ENCODE measurements at regions not wholly inside any gene's neighbourhood (a gene's known extent, or its start where the extent isn't known, plus 50 kb on each side); places are given as distances from the start of the nearest gene placed in this dataset.
"Not testable (repeated sequence)": the region's sequence is repeated elsewhere in the genome, so short reads cannot be mapped to it uniquely, and the experiment has no call there.

DNA sequence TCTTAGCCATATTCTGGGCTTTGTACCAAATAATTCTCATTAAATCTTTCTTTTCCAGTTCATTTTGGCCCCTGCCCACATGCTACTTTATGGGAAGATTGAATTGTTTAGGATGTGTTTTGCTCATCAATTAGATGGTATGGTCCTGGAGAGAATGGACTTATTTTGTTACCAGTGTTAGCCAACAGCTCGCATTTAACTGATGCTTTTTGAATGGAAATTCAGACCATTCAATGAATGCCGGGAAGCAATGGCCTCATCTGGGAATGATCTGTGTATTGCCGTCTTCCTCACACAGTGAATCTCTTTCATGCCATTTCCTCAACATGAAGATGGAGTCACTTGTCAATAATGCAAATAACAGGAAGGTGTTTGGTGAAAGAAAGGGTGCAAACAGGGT is 370.6 kb upstream of the PIK3R1 start:
- Histone ChIP-seq H3K4me3 (ENCODE audit: low read depth, low read length) (no peak overlapping the region), H3K36me3 (ENCODE audit: control insufficient read depth, insufficient read depth, low read length) (no peaks in the 10 kb centered on the region), H3K9ac (ENCODE audit: low read depth, low read length) (no peak overlapping the region), H3K9me3 (ENCODE audit: control insufficient read depth, insufficient read depth, low read length) (no peaks in the 10 kb centered on the region), H3K4me1 (ENCODE audit: control insufficient read depth, insufficient read depth, low read length) (peaks cover 29% of the 10 kb centered on the region), H3K27me3 (ENCODE audit: control insufficient read depth, insufficient read depth, low read length) (no peaks in the 10 kb centered on the region), H3K27ac (ENCODE audit: low read depth, low read length) (peak overlapping the region; percentile 21)

DNA sequence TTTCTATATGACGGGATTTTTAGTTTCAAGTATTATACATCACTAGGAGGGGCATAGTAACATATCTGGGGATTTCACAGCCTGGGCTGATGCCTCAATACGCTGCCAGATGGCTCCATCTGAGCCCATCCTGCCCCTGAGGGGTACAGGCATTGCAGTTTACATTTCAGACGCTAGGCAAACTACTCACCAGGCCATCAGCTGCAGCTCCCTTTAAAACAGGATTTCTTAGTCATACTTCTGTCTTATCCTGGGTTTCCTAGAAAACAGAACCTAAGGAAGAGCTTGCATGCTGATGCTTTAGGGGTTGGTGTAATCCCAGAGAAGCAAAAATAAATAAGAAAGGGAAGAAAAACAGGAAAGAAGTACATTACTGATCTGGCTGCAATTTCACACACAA is 372.8 kb upstream of the PIK3R1 start:
- no peak overlapping the region for H3K4me3 ChIP-seq (ENCODE audit: low read depth, low read length)
- no peak overlapping the region for H3K9ac ChIP-seq (ENCODE audit: low read depth, low read length)
- no peaks in the 10 kb centered on the region for H3K27me3 ChIP-seq (ENCODE audit: control insufficient read depth, insufficient read depth, low read length)
- no peaks in the 10 kb centered on the region for H3K36me3 ChIP-seq (ENCODE audit: control insufficient read depth, insufficient read depth, low read length)
- peaks cover 29% of the 10 kb centered on the region for H3K4me1 ChIP-seq (ENCODE audit: control insufficient read depth, insufficient read depth, low read length)
- no peaks in the 10 kb centered on the region for H3K9me3 ChIP-seq (ENCODE audit: control insufficient read depth, insufficient read depth, low read length)
- H3K27ac ChIP-seq (ENCODE audit: low read depth, low read length) = no peak overlapping the region

DNA sequence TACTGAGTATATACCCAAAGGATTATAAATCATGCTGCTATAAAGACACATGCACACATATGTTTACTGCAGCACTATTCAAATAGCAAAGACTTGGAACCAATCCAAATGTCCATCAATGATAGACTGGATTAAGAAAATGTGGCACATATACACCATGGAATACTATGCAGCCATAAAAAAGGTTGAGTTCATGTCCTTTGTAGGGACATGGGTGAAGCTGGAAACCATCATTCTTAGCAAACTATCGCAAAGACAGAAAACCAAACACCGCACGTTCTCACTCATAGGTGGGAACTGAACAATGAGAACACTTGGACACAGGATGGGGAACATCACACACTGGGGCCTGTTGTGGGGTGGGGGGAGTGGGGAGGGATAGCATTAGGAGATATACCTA is 378.3 kb upstream of the PIK3R1 start:
- H3K36me3 ChIP-seq (ENCODE audit: control insufficient read depth, insufficient read depth, low read length); H3K27ac ChIP-seq (ENCODE audit: low read depth, low read length); H3K9me3 ChIP-seq (ENCODE audit: control insufficient read depth, insufficient read depth, low read length); H3K4me1 ChIP-seq (ENCODE audit: control insufficient read depth, insufficient read depth, low read length); H3K4me3 ChIP-seq (ENCODE audit: low read depth, low read length); H3K9ac ChIP-seq (ENCODE audit: low read depth, low read length); H3K27me3 ChIP-seq (ENCODE audit: control insufficient read depth, insufficient read depth, low read length): not testable (repeated sequence)

DNA sequence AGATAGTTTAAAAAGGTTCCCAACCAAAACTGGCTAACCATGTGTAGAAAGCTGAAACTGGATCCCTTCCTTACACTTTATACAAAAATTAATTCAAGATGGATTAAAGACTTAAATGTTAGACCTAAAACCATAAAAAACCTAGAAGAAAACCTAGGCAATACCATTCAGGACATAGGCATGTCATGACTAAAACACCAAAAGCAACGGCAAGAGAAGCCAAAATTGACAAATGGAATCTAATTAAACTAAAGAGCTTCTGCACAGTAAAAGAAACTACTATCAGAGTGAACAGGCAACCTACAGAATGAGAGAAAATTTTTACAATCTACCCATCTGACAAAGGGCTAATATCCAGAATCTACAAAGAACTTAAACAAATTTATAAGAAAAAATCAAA is 379.1 kb upstream of the PIK3R1 start:
- not testable (repeated sequence) for H3K9ac ChIP-seq (ENCODE audit: low read depth, low read length); H3K9me3 ChIP-seq (ENCODE audit: control insufficient read depth, insufficient read depth, low read length)

DNA sequence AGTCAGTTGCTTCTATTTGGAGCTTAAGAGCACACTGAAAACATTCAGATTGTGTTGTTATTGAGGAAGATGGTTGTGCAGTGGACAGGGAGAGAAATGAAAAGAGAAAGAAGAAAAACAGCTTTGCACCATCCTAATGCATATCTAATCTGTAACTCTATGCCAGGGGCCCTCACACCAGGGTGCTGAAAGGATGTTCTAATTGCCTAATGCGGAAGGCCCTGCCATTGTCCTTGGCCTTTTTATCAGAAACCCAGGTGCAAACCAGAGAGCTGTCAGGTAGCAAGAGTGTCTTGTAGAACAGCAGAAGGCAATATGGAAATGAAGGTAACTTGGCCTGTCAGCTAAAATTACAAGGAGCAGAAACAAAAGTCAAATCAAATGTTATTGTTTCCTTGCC is 384.5 kb upstream of the PIK3R1 start:
- Histone ChIP-seq H3K36me3 (ENCODE audit: control insufficient read depth, insufficient read depth, low read length) (no peaks in the 10 kb centered on the region), H3K27ac (ENCODE audit: low read depth, low read length) (no peak overlapping the region), H3K4me3 (ENCODE audit: low read depth, low read length) (no peak overlapping the region), H3K4me1 (ENCODE audit: control insufficient read depth, insufficient read depth, low read length) (peaks cover 6% of the 10 kb centered on the region), H3K9me3 (ENCODE audit: control insufficient read depth, insufficient read depth, low read length) (no peaks in the 10 kb centered on the region), H3K27me3 (ENCODE audit: control insufficient read depth, insufficient read depth, low read length) (no peaks in the 10 kb centered on the region), H3K9ac (ENCODE audit: low read depth, low read length) (no peak overlapping the region)

More for the DNA sequence above, 379.1 kb upstream of the PIK3R1 start:
- H3K4me3 ChIP-seq (ENCODE audit: low read depth, low read length); H3K27me3 ChIP-seq (ENCODE audit: control insufficient read depth, insufficient read depth, low read length); H3K27ac ChIP-seq (ENCODE audit: low read depth, low read length); H3K36me3 ChIP-seq (ENCODE audit: control insufficient read depth, insufficient read depth, low read length); H3K4me1 ChIP-seq (ENCODE audit: control insufficient read depth, insufficient read depth, low read length): not testable (repeated sequence)

DNA sequence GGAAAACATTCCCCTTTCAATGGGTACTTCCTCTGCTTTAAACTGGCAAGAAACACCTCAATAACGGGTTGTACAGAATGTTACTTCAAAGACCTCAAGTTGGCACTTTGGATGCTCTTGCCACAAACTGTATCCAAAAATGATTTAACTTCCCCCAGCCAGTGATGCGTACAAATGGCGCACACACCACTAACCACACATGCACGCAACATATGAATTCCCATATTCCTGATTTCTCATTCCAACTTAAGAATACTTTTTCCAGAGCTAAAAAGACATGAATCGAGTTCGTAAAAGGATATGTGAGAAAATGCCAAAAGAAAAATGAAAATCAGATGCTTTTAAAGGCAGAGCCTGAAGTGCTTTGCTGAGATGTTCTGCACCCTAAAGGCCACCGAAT is 388.0 kb upstream of the PIK3R1 start:
- Histone ChIP-seq H3K36me3 (ENCODE audit: control insufficient read depth, insufficient read depth, low read length) (no peaks in the 10 kb centered on the region), H3K9ac (ENCODE audit: low read depth, low read length) (no peak overlapping the region), H3K27me3 (ENCODE audit: control insufficient read depth, insufficient read depth, low read length) (no peaks in the 10 kb centered on the region), H3K4me3 (ENCODE audit: low read depth, low read length) (no peak overlapping the region), H3K4me1 (ENCODE audit: control insufficient read depth, insufficient read depth, low read length) (peaks cover 6% of the 10 kb centered on the region), H3K9me3 (ENCODE audit: control insufficient read depth, insufficient read depth, low read length) (no peaks in the 10 kb centered on the region), H3K27ac (ENCODE audit: low read depth, low read length) (no peak overlapping the region)

DNA sequence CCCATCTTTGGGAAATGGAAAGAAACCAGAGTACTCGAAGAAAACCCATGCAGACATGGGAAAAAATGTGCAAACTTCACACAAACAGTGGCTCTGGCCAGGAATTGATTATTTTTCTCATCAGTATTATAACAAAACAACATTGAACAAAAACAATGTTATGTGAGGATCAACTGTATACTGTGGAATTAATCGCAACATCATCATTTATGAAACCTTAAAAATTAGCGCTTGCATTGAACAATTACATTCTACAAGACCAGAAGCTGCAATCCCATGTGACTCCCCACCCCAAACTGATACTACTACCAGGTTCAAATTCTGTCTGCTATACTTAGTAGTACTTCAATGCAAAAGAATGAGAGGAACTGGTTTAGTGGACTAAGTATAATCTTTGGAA is 390.7 kb upstream of the PIK3R1 start:
- Histone ChIP-seq H3K36me3 (ENCODE audit: control insufficient read depth, insufficient read depth, low read length) (no peaks in the 10 kb centered on the region), H3K4me1 (ENCODE audit: control insufficient read depth, insufficient read depth, low read length) (no peaks in the 10 kb centered on the region), H3K4me3 (ENCODE audit: low read depth, low read length) (no peak overlapping the region), H3K9me3 (ENCODE audit: control insufficient read depth, insufficient read depth, low read length) (no peaks in the 10 kb centered on the region), H3K27me3 (ENCODE audit: control insufficient read depth, insufficient read depth, low read length) (no peaks in the 10 kb centered on the region), H3K27ac (ENCODE audit: low read depth, low read length) (no peak overlapping the region), H3K9ac (ENCODE audit: low read depth, low read length) (no peak overlapping the region)

DNA sequence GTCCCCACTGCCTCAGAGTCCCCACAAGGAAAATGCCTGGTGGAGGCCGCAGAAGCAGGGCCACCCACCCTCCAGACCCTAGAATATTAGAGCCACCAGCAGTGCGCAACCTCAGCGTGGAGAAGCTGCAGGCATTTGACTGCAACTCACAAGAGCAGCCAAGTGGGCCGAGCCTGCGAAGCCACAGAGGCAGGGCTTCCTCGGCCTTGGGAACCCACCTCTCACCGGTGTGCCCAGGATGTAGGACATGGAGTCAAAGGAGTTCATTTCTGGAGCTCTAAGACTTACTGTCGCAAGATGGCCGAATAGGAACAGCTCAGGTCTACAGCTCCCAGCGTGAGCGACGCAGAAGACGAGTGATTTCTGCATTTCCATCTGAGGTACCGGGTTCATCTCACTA is 397.9 kb upstream of the PIK3R1 start:
- no peaks in the 10 kb centered on the region for H3K27me3 ChIP-seq (ENCODE audit: control insufficient read depth, insufficient read depth, low read length)
- no peaks in the 10 kb centered on the region for H3K36me3 ChIP-seq (ENCODE audit: control insufficient read depth, insufficient read depth, low read length)
- peak overlapping the region; percentile 60 for H3K4me3 ChIP-seq (ENCODE audit: low read depth, low read length)
- no peak overlapping the region for H3K27ac ChIP-seq (ENCODE audit: low read depth, low read length)
- peaks cover 12% of the 10 kb centered on the region for H3K4me1 ChIP-seq (ENCODE audit: control insufficient read depth, insufficient read depth, low read length)
- no peaks in the 10 kb centered on the region for H3K9me3 ChIP-seq (ENCODE audit: control insufficient read depth, insufficient read depth, low read length)
- peak overlapping the region; percentile 33; the same call in 1 of the 2 replicates for H3K9ac ChIP-seq (ENCODE audit: low read depth, low read length)

DNA sequence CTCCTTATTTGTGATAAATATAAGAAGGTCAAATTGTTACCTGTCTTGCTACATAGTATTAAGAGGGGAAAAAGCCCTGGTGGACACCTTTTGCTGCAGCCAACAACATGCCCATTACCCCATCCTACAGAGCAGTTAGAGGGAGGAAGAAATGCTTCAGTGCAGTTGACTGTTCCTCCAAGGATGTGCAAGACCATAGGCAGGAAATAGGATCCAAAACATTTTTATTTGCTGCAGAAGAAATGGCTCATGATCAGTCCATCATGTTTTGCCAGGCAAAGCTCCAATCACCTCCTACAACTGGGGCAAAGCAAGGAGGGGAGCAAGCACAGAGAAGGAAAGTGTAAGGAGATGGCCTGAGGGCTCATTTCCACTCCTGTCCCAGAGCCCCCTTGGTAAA is 399.1 kb upstream of the PIK3R1 start:
- H3K27ac ChIP-seq (ENCODE audit: low read depth, low read length) = no peak overlapping the region
- no peaks in the 10 kb centered on the region for H3K27me3 ChIP-seq (ENCODE audit: control insufficient read depth, insufficient read depth, low read length)
- no peaks in the 10 kb centered on the region for H3K36me3 ChIP-seq (ENCODE audit: control insufficient read depth, insufficient read depth, low read length)
- peaks cover 12% of the 10 kb centered on the region for H3K4me1 ChIP-seq (ENCODE audit: control insufficient read depth, insufficient read depth, low read length)
- H3K9ac ChIP-seq (ENCODE audit: low read depth, low read length) = no peak overlapping the region
- no peaks in the 10 kb centered on the region for H3K9me3 ChIP-seq (ENCODE audit: control insufficient read depth, insufficient read depth, low read length)
- H3K4me3 ChIP-seq (ENCODE audit: low read depth, low read length) = peak overlapping the region; percentile 60; the same call in 1 of the 2 replicates

DNA sequence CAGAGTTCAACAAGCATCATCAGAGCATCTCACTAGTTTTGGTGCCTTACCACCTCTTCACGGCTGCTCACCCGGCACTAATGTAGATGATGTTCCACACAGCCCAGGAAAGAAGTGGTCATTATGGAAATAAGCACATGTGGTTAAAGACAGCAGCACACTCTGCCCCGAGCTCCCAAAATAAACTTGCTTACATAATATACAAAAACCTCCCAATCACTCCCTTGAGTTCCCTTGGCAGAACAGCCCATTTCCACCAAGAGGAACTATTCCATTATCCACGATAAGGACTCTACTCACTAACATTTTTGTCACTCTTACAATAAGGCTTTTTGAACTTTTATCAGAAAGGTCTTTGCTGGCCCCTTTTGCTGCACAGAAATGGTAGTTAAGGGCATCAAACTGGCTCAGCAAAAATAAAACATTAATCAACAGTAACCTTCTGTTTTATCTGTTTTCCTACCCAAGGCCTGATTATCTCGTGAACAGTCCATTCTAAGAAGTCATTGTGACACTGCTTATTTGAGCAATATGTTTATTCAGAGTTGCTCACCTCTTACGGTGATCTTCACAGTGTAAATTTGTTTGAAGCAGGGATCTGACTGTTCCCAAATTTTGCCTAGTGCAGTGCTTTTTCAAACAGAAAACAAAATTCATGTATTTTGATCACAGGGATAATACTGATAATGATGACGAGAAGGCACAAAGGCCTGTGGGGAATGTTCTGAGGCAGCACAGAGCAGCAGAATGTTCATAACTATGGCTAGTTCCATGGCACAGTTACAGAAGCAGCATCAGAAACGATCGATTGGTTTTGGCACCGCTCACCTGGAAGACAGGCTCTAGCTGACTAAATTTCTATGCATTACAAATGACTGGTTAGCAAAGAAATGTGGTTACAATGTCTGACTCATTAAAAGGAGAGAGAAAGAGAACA is 399.8 kb upstream of the PIK3R1 start:
- H3K4me3 ChIP-seq (ENCODE audit: low read depth, low read length) = no peak overlapping the region
- no peak overlapping the region for H3K9ac ChIP-seq (ENCODE audit: low read depth, low read length)
- H3K36me3 ChIP-seq (ENCODE audit: control insufficient read depth, insufficient read depth, low read length) = no peaks in the 10 kb centered on the region
- peaks cover 12% of the 10 kb centered on the region for H3K4me1 ChIP-seq (ENCODE audit: control insufficient read depth, insufficient read depth, low read length)
- H3K27ac ChIP-seq (ENCODE audit: low read depth, low read length) = no peak overlapping the region
- no peaks in the 10 kb centered on the region for H3K27me3 ChIP-seq (ENCODE audit: control insufficient read depth, insufficient read depth, low read length)
- H3K9me3 ChIP-seq (ENCODE audit: control insufficient read depth, insufficient read depth, low read length) = no peaks in the 10 kb centered on the region

DNA sequence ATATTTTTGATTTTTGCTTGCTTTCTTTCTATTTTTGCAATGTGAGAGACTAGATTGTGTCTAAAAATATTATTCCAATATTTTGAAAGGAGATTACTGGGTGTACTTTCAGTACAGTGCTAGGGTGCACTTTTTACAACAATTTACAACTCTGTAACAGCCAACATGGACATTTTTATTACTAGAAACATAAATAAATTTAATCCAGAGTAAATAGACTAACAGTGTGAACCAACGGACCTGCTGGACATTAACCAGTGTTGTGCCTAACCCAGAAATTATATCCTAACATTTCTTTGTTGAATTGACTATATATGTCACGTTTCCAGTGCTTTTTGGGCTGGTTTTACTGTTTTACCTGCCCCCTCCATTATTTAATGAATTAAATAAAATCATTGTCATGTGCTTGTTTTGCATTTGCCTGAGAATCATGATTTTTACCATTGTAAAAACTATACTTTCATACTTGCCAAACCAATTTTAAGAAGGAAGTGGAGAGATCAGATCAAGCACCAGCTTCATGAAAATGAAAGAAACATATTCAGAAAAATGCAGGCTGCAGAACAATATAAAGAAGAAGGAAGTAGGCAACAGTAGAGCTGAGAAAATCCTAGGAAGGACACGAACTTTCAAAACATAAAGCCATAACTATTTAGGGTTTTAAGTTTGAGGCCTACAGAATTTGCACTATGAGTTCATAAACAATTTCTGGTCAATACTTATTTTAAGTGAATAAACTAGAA is 400.8 kb upstream of the PIK3R1 start:
- Histone ChIP-seq H3K27ac (ENCODE audit: low read depth, low read length) (no peak overlapping the region), H3K9ac (ENCODE audit: low read depth, low read length) (no peak overlapping the region)

More for the DNA sequence above, 400.8 kb upstream of the PIK3R1 start:
- H3K4me1 ChIP-seq (ENCODE audit: control insufficient read depth, insufficient read depth, low read length) = peaks cover 12% of the 10 kb centered on the region
- H3K27me3 ChIP-seq (ENCODE audit: control insufficient read depth, insufficient read depth, low read length) = no peaks in the 10 kb centered on the region
- no peaks in the 10 kb centered on the region for H3K36me3 ChIP-seq (ENCODE audit: control insufficient read depth, insufficient read depth, low read length)
- no peak overlapping the region for H3K4me3 ChIP-seq (ENCODE audit: low read depth, low read length)
- no peaks in the 10 kb centered on the region for H3K9me3 ChIP-seq (ENCODE audit: control insufficient read depth, insufficient read depth, low read length)

Measured in HUES48 (cell line).